Activated CD8-positive, alpha-beta T cell treated with anti-CD3 and anti-CD28 coated beads for 36 hours (primary cell): ENCODE measurements at regions not wholly inside any gene's neighbourhood (a gene's known extent, or its start where the extent isn't known, plus 50 kb on each side); places are given as distances from the start of the nearest gene placed in this dataset.

ENCODE experiments used
- ATAC-seq: fragments of 200-7000 bp; cut with Tn5 transposase; one replicate; pipeline ENCODE4 v1.10.0; 2021; ENCODE audit warnings: mild to moderate bottlenecking, moderate library complexity
- CTCF ChIA-PET: fragments of 350-600 bp; sonication (Branson Sonifier 250); formaldehyde crosslinking; loops from one replicate; lab custom pipeline; 2021; ENCODE audit warnings: antibody characterized with exemption; lab: Charles Lee
- POLR2A ChIA-PET: fragments of 350-600 bp; sonication (Branson Sonifier 250); formaldehyde crosslinking; loops from one replicate; lab custom pipeline; 2021; ENCODE audit warnings: antibody characterized with exemption; lab: Charles Lee
- DNase-seq: peaks from one replicate; pipeline ENCODE4 v3.0.0-alpha.2; 2020
- H3K27ac Mint-ChIP-seq: one replicate; pipeline ENCODE4 v1.8.0; 2021; ENCODE audit warnings: mild to moderate bottlenecking, mixed read lengths
- H3K27me3 Mint-ChIP-seq: one replicate; pipeline ENCODE4 v1.8.0; 2021; ENCODE audit warnings: mixed read lengths
- H3K36me3 Mint-ChIP-seq: one replicate; pipeline ENCODE4 v1.8.0; 2021; ENCODE audit warnings: low read depth, mixed read lengths
- H3K4me1 Mint-ChIP-seq: one replicate; pipeline ENCODE4 v1.8.0; 2021; ENCODE audit warnings: low read depth, mixed read lengths
- H3K4me3 Mint-ChIP-seq: one replicate; pipeline ENCODE4 v1.8.0; 2021; ENCODE audit warnings: mild to moderate bottlenecking, moderate library complexity, mixed read lengths
- H3K9me3 Mint-ChIP-seq: one replicate; pipeline ENCODE4 v1.8.0; 2021; ENCODE audit warnings: mixed read lengths
- CTCF ChIP-seq: fragments of 200-600 bp; IDR thresholded peaks from one replicate; pipeline ENCODE4 v1.8.0; 2022; ENCODE audit warnings: antibody characterized with exemption, mild to moderate bottlenecking
- intact Hi-C: fragments of 100-400 bp; cut with micrococcal nuclease; formaldehyde crosslinking; loops from one replicate; pipeline ENCODE4 v1.10.0; 2022

GRCh38 chr2:104090407-104090806 lies 763.5 kb upstream of the POU3F3 start:
- H3K4me3 Mint-ChIP-seq, result no peak overlapping the region
- H3K27me3 Mint-ChIP-seq, result no peaks in the 10 kb centered on the region
- no peak overlapping the region for H3K27ac Mint-ChIP-seq
- DNase-seq, result no peak
- H3K4me1 Mint-ChIP-seq, result no peaks in the 10 kb centered on the region
- ChIA-PET CTCF (no interaction called here), POLR2A (no interaction called here)
- ATAC-seq, result no peak
- H3K36me3 Mint-ChIP-seq, result no peaks in the 10 kb centered on the region
- intact Hi-C loops, result no loop called here
- peaks cover 3% of the 10 kb centered on the region for H3K9me3 Mint-ChIP-seq
- TF ChIP-seq CTCF, result no peak

- Mint-ChIP-seq H3K36me3 (no peaks in the 10 kb centered on the region), H3K4me1 (no peaks in the 10 kb centered on the region), H3K27ac (no peak overlapping the region), H3K9me3 (peaks cover 3% of the 10 kb centered on the region), H3K27me3 (no peaks in the 10 kb centered on the region), H3K4me3 (no peak overlapping the region)
- intact Hi-C loops, result no loop called here
- no peak for TF ChIP-seq CTCF
- POLR2A ChIA-PET, result no interaction called here
- CTCF ChIA-PET, result no interaction called here
- no peak for DNase-seq
- ATAC-seq, result no peak
Measured at GRCh38 chr2:104091894-104092293, 762.0 kb upstream of the POU3F3 start.

GRCh38 chr2:104092886-104093285 lies 761.0 kb upstream of the POU3F3 start:
- POLR2A ChIA-PET, result no interaction called here
- no peak for TF ChIP-seq CTCF
- CTCF ChIA-PET, result no interaction called here
- Mint-ChIP-seq H3K27ac (no peak overlapping the region), H3K27me3 (no peaks in the 10 kb centered on the region), H3K9me3 (peaks cover 3% of the 10 kb centered on the region), H3K4me1 (no peaks in the 10 kb centered on the region), H3K4me3 (no peak overlapping the region), H3K36me3 (no peaks in the 10 kb centered on the region)
- DNase-seq (no peak), ATAC-seq (no peak)
- intact Hi-C loops, result no loop called here

GRCh38 chr2:104102615-104103014 lies 751.3 kb upstream of the POU3F3 start:
- H3K36me3 Mint-ChIP-seq, result no peaks in the 10 kb centered on the region
- ChIA-PET POLR2A (no interaction called here), CTCF (no interaction called here)
- H3K27ac Mint-ChIP-seq, result no peak overlapping the region
- no peaks in the 10 kb centered on the region for H3K4me1 Mint-ChIP-seq
- TF ChIP-seq CTCF, result no peak
- intact Hi-C loops, result no loop called here
- peaks cover 9% of the 10 kb centered on the region for H3K9me3 Mint-ChIP-seq
- no peaks in the 10 kb centered on the region for H3K27me3 Mint-ChIP-seq
- no peak overlapping the region for H3K4me3 Mint-ChIP-seq
- DNase-seq (no peak), ATAC-seq (no peak)

- no peak for TF ChIP-seq CTCF
- H3K4me1 Mint-ChIP-seq, result no peaks in the 10 kb centered on the region
- DNase-seq, result no peak
- no peaks in the 10 kb centered on the region for H3K36me3 Mint-ChIP-seq
- intact Hi-C loops, result no loop called here
- no peak overlapping the region for H3K27ac Mint-ChIP-seq
- H3K4me3 Mint-ChIP-seq, result no peak overlapping the region
- peaks cover 1% of the 10 kb centered on the region for H3K9me3 Mint-ChIP-seq
- ChIA-PET CTCF (no interaction called here), POLR2A (no interaction called here)
- no peak for ATAC-seq
- H3K27me3 Mint-ChIP-seq, result no peaks in the 10 kb centered on the region
Measured at GRCh38 chr2:104109356-104109755, 744.6 kb upstream of the POU3F3 start.
